NCI-H1694 treated with DMSO at 0.1 percent for 48 hours (cell line): ENCODE measurements at regions not wholly inside any gene's neighbourhood (a gene's known extent, or its start where the extent isn't known, plus 50 kb on each side); places are given as distances from the start of the nearest gene placed in this dataset.
"Not testable (repeated sequence)": the region's sequence is repeated elsewhere in the genome, so short reads cannot be mapped to it uniquely, and the experiment has no call there.

Experiments
- DNase-seq: peaks from one replicate; lab custom pipeline; 2025; lab: John Stamatoyannopoulos, UW

- no peak for DNase-seq
Observed at GRCh38 chr4:100340512-100341485, 150.5 kb upstream of the DDIT4L start.

GRCh38 chr4:100339870-100340269 lies 149.6 kb upstream of the DDIT4L start:
- DNase-seq, result no peak

- DNase-seq, result not testable (repeated sequence)
Observed at GRCh38 chr4:100333491-100333890, 143.2 kb upstream of the DDIT4L start.

GRCh38 chr4:100317032-100317864 lies 127.0 kb upstream of the DDIT4L start:
- no peak for DNase-seq

GRCh38 chr4:100314057-100314456 lies 123.8 kb upstream of the DDIT4L start:
- DNase-seq, result no peak

- peak; percentile 4 for DNase-seq
Observed at GRCh38 chr4:100312615-100313350, 122.5 kb upstream of the DDIT4L start.

- DNase-seq, result no peak
Observed at GRCh38 chr4:100311181-100311580, 120.9 kb upstream of the DDIT4L start.

GRCh38 chr4:100306018-100306417 lies 115.8 kb upstream of the DDIT4L start:
- no peak for DNase-seq

- DNase-seq, result no peak
Observed at GRCh38 chr4:100302061-100303026, 112.1 kb upstream of the DDIT4L start.

- no peak for DNase-seq
Observed at GRCh38 chr4:100299046-100299840, 109.0 kb upstream of the DDIT4L start.

GRCh38 chr4:100295792-100296191 lies 105.5 kb upstream of the DDIT4L start:
- no peak for DNase-seq

- no peak for DNase-seq
Observed at GRCh38 chr4:100294356-100294755, 104.1 kb upstream of the DDIT4L start.

GRCh38 chr4:100290585-100290984 lies 100.3 kb upstream of the DDIT4L start:
- DNase-seq, result no peak

GRCh38 chr4:100289946-100290345 lies 99.7 kb upstream of the DDIT4L start:
- DNase-seq, result no peak

GRCh38 chr4:100289530-100289888 lies 99.2 kb upstream of the DDIT4L start:
- no peak for DNase-seq

GRCh38 chr4:100288811-100289529 lies 98.7 kb upstream of the DDIT4L start:
- DNase-seq, result no peak

- no peak for DNase-seq
Observed at GRCh38 chr4:100288161-100288560, 97.9 kb upstream of the DDIT4L start.

GRCh38 chr4:100287534-100287933 lies 97.3 kb upstream of the DDIT4L start:
- DNase-seq, result no peak

- no peak for DNase-seq
Observed at GRCh38 chr4:100286636-100287035, 96.4 kb upstream of the DDIT4L start.

GRCh38 chr4:100285121-100285520 lies 94.9 kb upstream of the DDIT4L start:
- no peak for DNase-seq
